SH-SY5Y (cell line): ENCODE measurements at regions not wholly inside any gene's neighbourhood (a gene's known extent, or its start where the extent isn't known, plus 50 kb on each side); places are given as distances from the start of the nearest gene placed in this dataset.

Source experiments
- GATA2 ChIP-seq: IDR thresholded peaks from 2 replicates; pipeline ENCODE4 v1.6.1; 2011; ENCODE audit warnings: mild to moderate bottlenecking, low read depth, low read length
- GATA3 ChIP-seq: IDR thresholded peaks from 2 replicates; pipeline ENCODE4 v1.6.1; 2011; ENCODE audit warnings: low read depth, mild to moderate bottlenecking, low read length, moderate library complexity

- TF ChIP-seq GATA2, result no peak
- no peak for TF ChIP-seq GATA3
These were observed 593.4 kb downstream of the QKI start for GRCh38 chr6:164007881-164008280.
